HG03196 (cell line): ENCODE measurements at regions not wholly inside any gene's neighbourhood (a gene's known extent, or its start where the extent isn't known, plus 50 kb on each side); places are given as distances from the start of the nearest gene placed in this dataset.
"Not testable (repeated sequence)": the region's sequence is repeated elsewhere in the genome, so short reads cannot be mapped to it uniquely, and the experiment has no call there.

Experiments
- ATAC-seq: cut with Tn5 transposase; IDR thresholded peaks from one replicate; pipeline ENCODE4 v1.9.1; 2021; ENCODE audit not compliant: unreplicated experiment

DNA sequence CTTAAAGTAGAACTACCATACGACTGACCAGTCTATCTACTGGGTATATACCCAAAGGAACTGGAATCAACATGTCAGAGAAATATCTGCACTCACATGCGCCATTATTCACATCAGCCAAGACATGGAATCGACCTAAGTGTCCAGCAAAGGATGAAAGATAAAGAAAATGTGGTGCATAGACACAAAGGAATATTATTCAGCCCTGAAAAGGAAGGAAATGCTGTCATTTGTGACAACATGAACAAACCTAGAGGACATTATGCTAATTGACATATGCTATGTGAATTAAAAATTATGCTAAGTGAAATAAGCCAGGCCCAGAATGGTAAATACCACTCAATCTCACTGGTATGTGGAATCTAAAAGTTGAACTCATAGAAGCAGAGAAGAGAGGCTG, 123.7 kb downstream of the KLF6 start:
- ATAC-seq, result no peak

- no peak for ATAC-seq
Observed at GRCh38 chr10:3660753-3661152, 124.3 kb downstream of the KLF6 start.

GRCh38 chr10:3659203-3659917, 125.6 kb downstream of the KLF6 start:
- no peak for ATAC-seq

GRCh38 chr10:3658766-3659165, 126.2 kb downstream of the KLF6 start:
- no peak for ATAC-seq

- no peak for ATAC-seq
Observed at GRCh38 chr10:3656214-3656613, 128.8 kb downstream of the KLF6 start.

- no peak for ATAC-seq
Observed at GRCh38 chr10:3655528-3655927, 129.5 kb downstream of the KLF6 start.

DNA sequence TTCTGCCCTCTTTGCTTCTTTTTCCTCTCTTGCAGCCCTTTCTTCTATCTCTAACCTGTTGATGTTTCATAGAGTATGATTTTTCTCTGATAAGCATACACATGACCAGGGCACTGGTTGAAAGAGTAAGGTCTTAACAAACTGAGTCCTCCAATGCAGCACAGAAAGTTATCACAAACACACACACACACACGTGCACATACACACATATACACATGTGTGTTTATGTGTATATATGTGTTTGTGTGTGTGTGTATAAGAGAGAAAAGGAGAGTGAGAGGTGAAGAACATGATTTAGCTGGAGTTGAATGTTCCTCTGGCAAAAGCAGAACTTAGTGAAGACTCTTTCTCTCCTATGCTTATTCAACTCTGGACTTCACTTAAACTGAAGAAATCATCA, 130.0 kb downstream of the KLF6 start:
- no peak for ATAC-seq

- no peak for ATAC-seq
Observed at GRCh38 chr10:3654496-3654895, 130.5 kb downstream of the KLF6 start.

DNA sequence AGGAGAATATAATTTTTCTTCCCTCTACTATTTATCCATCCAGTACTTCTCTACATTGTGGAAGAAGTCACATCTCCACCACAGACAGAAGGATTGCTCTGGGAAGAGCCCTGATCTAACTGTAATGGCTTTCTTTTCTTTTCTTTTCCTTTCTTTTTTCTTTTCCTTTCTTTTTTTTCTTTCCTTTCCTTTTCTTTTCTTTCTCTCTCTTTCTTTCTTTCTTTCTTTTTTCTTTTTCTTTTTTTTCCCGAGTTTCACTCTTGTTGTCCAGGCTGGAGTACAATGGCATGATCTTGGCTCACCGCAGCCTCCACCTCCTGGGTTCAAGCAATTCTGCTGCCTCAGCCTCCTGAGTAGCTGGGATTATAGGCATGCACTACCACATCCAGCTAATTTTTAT, 131.7 kb downstream of the KLF6 start:
- ATAC-seq, result not testable (repeated sequence)

DNA sequence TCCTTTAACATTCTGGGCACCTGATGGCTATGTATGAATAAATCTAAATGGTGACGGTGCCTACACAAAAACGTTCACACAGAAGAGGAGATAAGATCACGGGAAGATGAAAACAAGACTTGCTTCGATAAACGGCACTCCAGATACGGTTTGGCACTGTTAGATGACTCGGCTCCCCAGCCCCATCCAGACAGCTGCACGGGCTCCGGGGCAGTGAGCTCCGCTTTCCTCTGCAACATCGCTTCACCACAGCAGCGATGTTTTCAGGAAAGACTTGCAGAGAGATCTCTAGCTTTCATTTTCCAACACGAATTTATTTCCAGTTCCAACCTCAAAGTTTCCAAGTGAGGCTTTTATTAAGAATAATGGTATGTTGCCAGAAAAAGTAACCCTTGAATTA, 132.1 kb downstream of the KLF6 start:
- no peak for ATAC-seq

- ATAC-seq, result no peak
Observed at GRCh38 chr10:3651969-3652653, 132.9 kb downstream of the KLF6 start.

DNA sequence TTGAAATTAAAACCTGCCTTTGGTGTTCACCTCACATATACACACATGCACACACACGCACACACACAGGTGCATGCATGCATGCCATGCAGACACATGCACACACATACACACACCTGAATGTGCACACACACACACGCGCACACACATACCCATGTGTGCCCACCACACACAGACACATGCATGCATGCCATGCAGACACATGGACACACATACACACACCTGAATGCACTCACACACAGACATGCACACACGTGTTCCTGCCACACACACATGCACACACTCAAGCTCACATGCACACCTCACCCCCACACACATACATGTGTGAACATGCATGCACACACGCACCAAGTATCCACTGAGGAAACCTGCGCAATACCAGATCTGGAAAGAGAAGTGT, 136.4 kb downstream of the KLF6 start:
- no peak for ATAC-seq

DNA sequence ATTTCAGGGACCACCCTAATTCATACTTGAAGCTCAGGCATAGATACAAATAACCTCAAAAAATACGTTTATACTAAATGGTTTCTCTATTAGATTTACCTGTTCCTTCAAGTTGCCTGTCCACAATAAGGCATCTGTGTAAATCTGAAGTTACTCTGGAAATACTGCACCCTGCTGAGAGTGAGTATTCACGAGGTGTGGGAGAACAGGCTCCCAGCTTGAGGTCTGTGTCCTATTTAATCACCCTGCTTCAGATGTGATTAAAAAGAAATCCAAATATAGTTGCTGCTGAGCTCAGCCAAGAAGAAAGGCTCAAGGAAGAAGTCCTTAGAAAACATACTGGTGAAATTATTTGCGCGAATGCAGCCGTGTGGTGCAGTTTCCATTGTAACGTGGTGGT, 136.8 kb downstream of the KLF6 start:
- no peak for ATAC-seq

DNA sequence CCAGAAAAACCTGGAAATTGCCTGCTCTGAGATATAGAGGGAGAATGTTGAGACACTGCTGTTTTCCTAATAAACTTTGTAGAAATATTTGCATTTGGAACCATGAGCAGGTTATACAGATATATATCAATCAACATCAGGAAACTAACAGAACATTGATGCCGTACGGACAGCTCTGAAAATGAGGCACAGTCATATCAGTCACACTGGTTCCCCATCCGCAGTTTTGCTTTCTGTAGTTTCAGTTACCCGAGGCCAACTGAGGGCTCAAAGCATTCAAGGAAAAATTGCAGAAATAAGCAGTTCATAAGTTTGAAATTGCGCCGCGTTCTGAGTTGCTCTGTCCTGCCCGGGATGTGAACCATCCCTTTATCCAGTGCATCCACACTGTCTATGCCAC, 137.9 kb downstream of the KLF6 start:
- no peak for ATAC-seq

GRCh38 chr10:3645406-3645805, 139.6 kb downstream of the KLF6 start:
- ATAC-seq, result no peak

GRCh38 chr10:3640816-3641215, 144.2 kb downstream of the KLF6 start:
- ATAC-seq, result no peak

DNA sequence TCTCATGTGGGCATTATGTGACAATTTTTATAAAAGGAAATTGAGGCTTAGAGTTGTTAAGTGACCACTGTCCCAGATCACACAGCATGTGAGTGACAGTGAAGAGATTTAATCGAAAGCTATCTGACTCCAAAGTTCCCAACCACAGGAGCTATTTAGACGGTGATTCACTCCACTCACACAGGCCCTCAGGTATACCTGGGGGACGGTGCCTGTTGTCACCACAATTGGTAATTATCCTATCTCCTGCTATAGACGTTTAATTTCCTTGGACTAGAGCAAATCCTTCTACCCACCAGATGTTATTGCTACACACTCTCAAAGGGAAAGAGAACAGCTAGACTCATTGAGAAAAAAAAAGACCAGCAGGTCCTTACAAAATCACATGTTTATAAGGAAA, 145.5 kb downstream of the KLF6 start:
- no peak for ATAC-seq

DNA sequence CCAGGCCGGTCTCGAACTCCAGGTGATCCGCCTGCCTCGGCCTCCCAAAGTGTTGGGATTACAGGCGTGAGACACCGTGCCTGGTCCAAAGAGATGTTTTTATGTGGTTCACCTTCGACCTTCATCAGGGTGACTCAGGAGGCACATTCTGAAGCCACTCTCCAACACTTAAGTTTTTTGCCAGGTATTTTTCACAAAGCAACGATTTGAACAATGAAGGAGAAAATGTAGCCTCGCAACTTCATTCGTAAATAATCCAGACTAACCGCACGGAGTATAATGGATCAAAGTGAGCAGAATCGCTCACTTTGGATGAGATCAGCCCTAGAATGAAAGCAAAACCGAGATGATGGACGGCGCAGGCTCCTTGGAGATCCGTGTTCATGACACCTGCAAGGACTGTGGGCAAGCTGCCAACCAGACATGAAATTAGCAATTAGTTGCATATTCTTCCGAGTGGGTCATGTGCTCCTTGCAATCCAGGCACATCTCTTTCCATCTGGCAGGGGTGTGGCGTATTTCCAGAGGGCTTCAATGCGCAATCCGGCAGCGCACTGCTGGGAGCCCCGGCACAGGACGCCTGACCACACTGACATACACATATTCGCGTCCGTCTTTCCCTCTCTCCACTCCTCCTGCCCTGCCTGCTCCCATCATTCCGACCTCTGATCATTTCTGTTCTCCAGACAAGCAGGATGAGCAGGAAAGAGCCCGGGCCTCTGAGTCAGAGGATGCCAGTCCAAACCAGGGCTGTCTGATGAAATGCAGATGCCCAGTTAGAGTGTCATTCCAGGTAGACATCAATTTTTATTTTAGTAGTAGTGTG, 148.4 kb downstream of the KLF6 start:
- no peak for ATAC-seq

DNA sequence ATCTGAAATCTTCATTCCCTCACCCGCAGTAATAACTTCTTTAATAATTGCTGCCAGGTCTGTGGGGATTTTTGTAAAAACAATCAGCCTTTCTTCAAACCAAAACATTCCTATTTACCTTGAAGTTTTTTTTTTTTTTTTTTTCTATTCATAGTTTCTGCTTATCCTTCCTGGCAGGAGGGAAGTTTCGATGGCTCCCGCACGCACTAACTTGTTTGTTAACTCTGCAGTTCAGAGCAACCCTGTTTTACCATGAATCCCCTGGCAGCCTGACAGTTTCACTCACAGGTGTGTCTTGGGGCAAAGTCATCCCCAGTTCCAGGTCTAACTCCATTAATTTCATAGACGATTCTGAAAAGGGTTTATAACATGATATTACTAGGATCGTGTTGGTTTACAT, 149.3 kb downstream of the KLF6 start:
- no peak for ATAC-seq

DNA sequence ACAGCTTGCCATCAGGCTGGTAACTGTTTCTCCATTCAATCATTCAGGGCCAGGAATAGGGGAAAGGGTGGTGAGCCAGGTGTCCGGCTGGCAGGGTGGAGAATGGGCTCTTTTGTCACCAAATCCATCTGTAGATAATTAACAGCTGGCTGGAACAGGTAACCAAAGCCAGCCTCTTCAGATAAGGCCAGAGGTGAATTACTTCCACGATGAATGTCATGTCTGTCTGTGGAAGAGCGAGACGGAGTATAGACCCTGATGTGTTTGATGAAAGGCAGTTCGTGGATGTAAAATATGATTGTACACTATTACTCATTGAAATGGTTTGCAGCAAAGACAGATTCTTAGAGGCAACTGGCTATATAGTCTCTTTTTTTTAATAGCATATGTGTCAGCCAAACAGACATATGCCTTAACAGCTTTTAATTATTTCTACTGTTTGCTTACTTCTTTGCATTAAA, 149.8 kb downstream of the KLF6 start:
- ATAC-seq, result no peak

- ATAC-seq, result not testable (repeated sequence)
Observed at GRCh38 chr10:3634646-3635045, 150.4 kb downstream of the KLF6 start.
